GM12878 (cell line): ENCODE measurements at regions not wholly inside any gene's neighbourhood (a gene's known extent, or its start where the extent isn't known, plus 50 kb on each side); places are given as distances from the start of the nearest gene placed in this dataset.

Experiments used
- ATAC-seq: fragments of 200-7000 bp; cut with Tn5 transposase; 3 replicates; pipeline ENCODE4 v1.9.1; 2020; ENCODE audit warnings: mild to moderate bottlenecking, moderate library complexity
- BruUV-seq: library from RNA; stranded (reverse); fragments of 400-500 nt; replicated peaks from 2 replicates; lab custom pipeline; 2021; lab: Mats Ljungman, UMichigan
- CTCF ChIA-PET: fragments of 300-600 bp; sonication (Branson Sonifier 250); formaldehyde crosslinking; extraction: SDS; loops from one replicate; lab custom pipeline; 2021; ENCODE audit warnings: inconsistent platforms; lab: Yijun Ruan, JAX
- POLR2A ChIA-PET: fragments of 350-600 bp; formaldehyde crosslinking; extraction: SDS; loops from one replicate; lab custom pipeline; 2021; ENCODE audit warnings: inconsistent platforms; lab: Charles Lee
- RAD21 ChIA-PET: fragments of 300-600 bp; sonication (Branson Sonifier 250); formaldehyde crosslinking; loops from one replicate; lab custom pipeline; 2023; ENCODE audit warnings: antibody characterized with exemption; ENCODE audit not compliant: unreplicated experiment; lab: Charles Lee
- SMC1A ChIA-PET: fragments of 300-600 bp; sonication (Branson Sonifier 250); formaldehyde crosslinking; loops from one replicate; lab custom pipeline; 2023; ENCODE audit not compliant: unreplicated experiment, uncharacterized antibody; lab: Charles Lee
- DNase-seq: peaks from one replicate; pipeline ENCODE4 v3.0.0-alpha.2; 2011; ENCODE audit warnings: low read depth, low spot score
- FAIRE-seq: peaks from 3 replicates; lab custom pipeline; 2011; peaks lifted over from hg19 to GRCh38; lab: Jason Lieb, UNC
- H2AFZ ChIP-seq: 2 replicates; pipeline ENCODE4 v1.6.0; 2011; ENCODE audit warnings: low read depth, low read length, control low read depth; ENCODE audit not compliant: control insufficient read depth
- H3K27ac ChIP-seq: 2 replicates; pipeline ENCODE4 v1.5.1; 2011; ENCODE audit warnings: control low read depth; ENCODE audit not compliant: control insufficient read depth, insufficient read depth
- H3K27me3 ChIP-seq, 2 experiments: replicated peaks in 1 of 2; 2 replicates each; pipeline versions ENCODE4 v1.6.0 to v1.6.1; 2011; ENCODE audit warnings: low read length in 1 of 2; ENCODE audit not compliant: control insufficient read depth in 2 of 2, insufficient read depth in 2 of 2
- H3K36me3 ChIP-seq, 2 experiments: 2 replicates each; pipeline ENCODE4 v1.5.1; 2011; ENCODE audit warnings: low read length in 1 of 2; ENCODE audit not compliant: control insufficient read depth in 2 of 2, insufficient read depth in 2 of 2
- H3K4me1 ChIP-seq: 2 replicates; pipeline ENCODE4 v1.6.1; 2011; ENCODE audit warnings: mild to moderate bottlenecking, low read length, moderate library complexity, mixed read lengths; ENCODE audit not compliant: control insufficient read depth, insufficient read depth
- H3K4me2 ChIP-seq: 2 replicates; pipeline ENCODE4 v1.6.0; 2011; ENCODE audit warnings: control low read depth; ENCODE audit not compliant: control insufficient read depth, insufficient read depth
- H3K4me3 ChIP-seq: fragments of 200-600 bp; sonication (generic); 2 replicates; pipeline ENCODE4 v1.5.1; 2016
- H3K79me2 ChIP-seq: 2 replicates; pipeline ENCODE4 v1.6.0; 2011; ENCODE audit warnings: low read length; ENCODE audit not compliant: control insufficient read depth, insufficient read depth
- H3K9ac ChIP-seq: 2 replicates; pipeline ENCODE4 v1.8.0; 2011; ENCODE audit warnings: low read length, control low read depth, mixed read lengths; ENCODE audit not compliant: control insufficient read depth, insufficient read depth
- H3K9me3 ChIP-seq: replicated peaks from 3 replicates; pipeline ENCODE4 v1.5.1; 2011; ENCODE audit warnings: mild to moderate bottlenecking, low read length; ENCODE audit not compliant: control insufficient read depth, insufficient read depth
- H4K20me1 ChIP-seq: 2 replicates; pipeline ENCODE4 v1.6.0; 2011; ENCODE audit not compliant: control insufficient read depth, insufficient read depth
- CBX3 ChIP-seq: fragments of 200-600 bp; sonication (generic); IDR thresholded peaks from 2 replicates; pipeline ENCODE4 v1.6.1; 2016; ENCODE audit warnings: low read depth, borderline replicate concordance
- EZH2 ChIP-seq: IDR thresholded peaks from 2 replicates; pipeline ENCODE4 v1.6.1; 2012; ENCODE audit warnings: low read depth, mild to moderate bottlenecking, control low read depth, inconsistent platforms, low read length, borderline replicate concordance; ENCODE audit not compliant: control insufficient read depth
- GABPA ChIP-seq: IDR thresholded peaks from 2 replicates; pipeline ENCODE4 v1.6.1; 2014; ENCODE audit warnings: antibody characterized with exemption, low read depth, mild to moderate bottlenecking, inconsistent platforms
- NRF1 ChIP-seq: conservative IDR thresholded peaks from 2 replicates; pipeline ENCODE4 v1.6.1; 2011; ENCODE audit warnings: mild to moderate bottlenecking, low read depth, low read length, improper control_type of control experiment
- SUPT20H ChIP-seq: IDR thresholded peaks from 2 replicates; pipeline ENCODE4 v1.6.1; 2011; ENCODE audit warnings: low read depth, mild to moderate bottlenecking, low read length, moderate library complexity, borderline replicate concordance; ENCODE audit not compliant: control insufficient read depth
- ZNF274 ChIP-seq: IDR thresholded peaks from one replicate; pipeline ENCODE4 v1.8.0; 2011; ENCODE audit not compliant: insufficient read length, insufficient read depth
- ZNF384 ChIP-seq: IDR thresholded peaks from 2 replicates; pipeline ENCODE4 v1.6.1; 2012; ENCODE audit warnings: low read depth, mild to moderate bottlenecking, low read length, improper control_type of control experiment, borderline replicate concordance
- WGBS: methylation state at CpG from one replicate; pipeline ENCODE4 v1.1.6; 2016; ENCODE audit warnings: low lambda C conversion rate; ENCODE audit not compliant: insufficient replicate concordance, insufficient coverage; ENCODE audit errors: missing lambda C conversion rate; 5-methylcytosine and 5-hydroxymethylcytosine counted together
- in situ Hi-C: fragments of 300-500 bp; cut with MboI; formaldehyde crosslinking; loops from 9 replicates; pipeline ENCODE4 v1.14.3; 2018; ENCODE audit warnings: mixed read lengths
- intact Hi-C: fragments of 100-400 bp; cut with micrococcal nuclease; formaldehyde crosslinking; loops from one replicate; pipeline ENCODE4 v1.14.2; 2022; ENCODE audit not compliant: unreplicated experiment
- TF ChIP-seq, protein P1 (sequence below): fragments of 450-650 bp; IDR thresholded peaks from 2 replicates; pipeline ENCODE4 v1.6.1; 2017; ENCODE audit warnings: borderline replicate concordance
- TF ChIP-seq, protein P2 (sequence below): IDR thresholded peaks from 2 replicates; pipeline ENCODE4 v1.6.1; 2011; ENCODE audit warnings: mild to moderate bottlenecking, low read depth, low read length, moderate library complexity; ENCODE audit not compliant: insufficient replicate concordance
- TF ChIP-seq, protein P3 (sequence below): fragments of 450-650 bp; IDR thresholded peaks from 2 replicates; pipeline ENCODE4 v1.6.1; 2018; ENCODE audit warnings: borderline replicate concordance, mild to moderate bottlenecking; ENCODE audit not compliant: partially characterized antibody
- TF ChIP-seq, protein P4 (sequence below): IDR thresholded peaks from 2 replicates; pipeline ENCODE4 v1.6.1; 2012; ENCODE audit warnings: mild to moderate bottlenecking, low read depth, low read length

DNA sequence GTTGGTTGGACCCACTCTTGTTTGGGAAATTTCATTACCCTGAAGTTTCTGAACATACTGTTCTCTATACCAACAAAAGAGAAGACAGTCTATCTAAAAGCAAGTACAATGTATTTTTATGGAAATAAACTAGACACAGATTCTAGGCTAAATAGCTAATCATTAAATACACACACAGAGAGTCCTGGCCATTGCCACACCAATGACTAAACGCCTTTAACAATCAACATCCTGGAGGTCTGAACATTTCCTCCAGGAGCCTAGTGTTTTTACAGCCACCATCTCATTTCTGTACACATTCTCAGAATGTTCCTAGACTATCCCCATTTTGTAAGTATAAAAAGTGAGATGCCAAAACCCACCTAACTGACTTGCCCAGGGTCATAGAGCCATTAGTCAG, 141.6 kb upstream of the RREB1 start:
- Histone ChIP-seq H3K4me1 (no peaks in the 10 kb centered on the region), H3K4me3 (no peak overlapping the region), H3K9ac (no peak overlapping the region), H3K27ac (no peak overlapping the region), H3K79me2 (no peaks in the 10 kb centered on the region), H4K20me1 (no peaks in the 10 kb centered on the region), H3K4me2 (no peak overlapping the region), H3K9me3 (no peaks in the 10 kb centered on the region), H3K27me3 (no peaks in the 10 kb centered on the region), H2AFZ (no peak overlapping the region), H3K36me3 (no peaks in the 10 kb centered on the region)
- ChIA-PET SMC1A (no interaction called here), POLR2A (no interaction called here), RAD21 (no interaction called here), CTCF (interaction anchor here (0.8 kb wide), 1 partner anchor 886 kb away, joined by 3 read pairs; no protein-coding TSS in a partner anchor)
- TF ChIP-seq, protein P1, sequence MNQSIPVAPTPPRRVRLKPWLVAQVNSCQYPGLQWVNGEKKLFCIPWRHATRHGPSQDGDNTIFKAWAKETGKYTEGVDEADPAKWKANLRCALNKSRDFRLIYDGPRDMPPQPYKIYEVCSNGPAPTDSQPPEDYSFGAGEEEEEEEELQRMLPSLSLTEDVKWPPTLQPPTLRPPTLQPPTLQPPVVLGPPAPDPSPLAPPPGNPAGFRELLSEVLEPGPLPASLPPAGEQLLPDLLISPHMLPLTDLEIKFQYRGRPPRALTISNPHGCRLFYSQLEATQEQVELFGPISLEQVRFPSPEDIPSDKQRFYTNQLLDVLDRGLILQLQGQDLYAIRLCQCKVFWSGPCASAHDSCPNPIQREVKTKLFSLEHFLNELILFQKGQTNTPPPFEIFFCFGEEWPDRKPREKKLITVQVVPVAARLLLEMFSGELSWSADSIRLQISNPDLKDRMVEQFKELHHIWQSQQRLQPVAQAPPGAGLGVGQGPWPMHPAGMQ, result no peak
- TF ChIP-seq, protein P2, sequence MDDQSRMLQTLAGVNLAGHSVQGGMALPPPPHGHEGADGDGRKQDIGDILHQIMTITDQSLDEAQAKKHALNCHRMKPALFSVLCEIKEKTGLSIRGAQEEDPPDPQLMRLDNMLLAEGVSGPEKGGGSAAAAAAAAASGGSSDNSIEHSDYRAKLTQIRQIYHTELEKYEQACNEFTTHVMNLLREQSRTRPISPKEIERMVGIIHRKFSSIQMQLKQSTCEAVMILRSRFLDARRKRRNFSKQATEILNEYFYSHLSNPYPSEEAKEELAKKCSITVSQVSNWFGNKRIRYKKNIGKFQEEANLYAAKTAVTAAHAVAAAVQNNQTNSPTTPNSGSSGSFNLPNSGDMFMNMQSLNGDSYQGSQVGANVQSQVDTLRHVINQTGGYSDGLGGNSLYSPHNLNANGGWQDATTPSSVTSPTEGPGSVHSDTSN, result no peak
- TF ChIP-seq, protein P3, sequence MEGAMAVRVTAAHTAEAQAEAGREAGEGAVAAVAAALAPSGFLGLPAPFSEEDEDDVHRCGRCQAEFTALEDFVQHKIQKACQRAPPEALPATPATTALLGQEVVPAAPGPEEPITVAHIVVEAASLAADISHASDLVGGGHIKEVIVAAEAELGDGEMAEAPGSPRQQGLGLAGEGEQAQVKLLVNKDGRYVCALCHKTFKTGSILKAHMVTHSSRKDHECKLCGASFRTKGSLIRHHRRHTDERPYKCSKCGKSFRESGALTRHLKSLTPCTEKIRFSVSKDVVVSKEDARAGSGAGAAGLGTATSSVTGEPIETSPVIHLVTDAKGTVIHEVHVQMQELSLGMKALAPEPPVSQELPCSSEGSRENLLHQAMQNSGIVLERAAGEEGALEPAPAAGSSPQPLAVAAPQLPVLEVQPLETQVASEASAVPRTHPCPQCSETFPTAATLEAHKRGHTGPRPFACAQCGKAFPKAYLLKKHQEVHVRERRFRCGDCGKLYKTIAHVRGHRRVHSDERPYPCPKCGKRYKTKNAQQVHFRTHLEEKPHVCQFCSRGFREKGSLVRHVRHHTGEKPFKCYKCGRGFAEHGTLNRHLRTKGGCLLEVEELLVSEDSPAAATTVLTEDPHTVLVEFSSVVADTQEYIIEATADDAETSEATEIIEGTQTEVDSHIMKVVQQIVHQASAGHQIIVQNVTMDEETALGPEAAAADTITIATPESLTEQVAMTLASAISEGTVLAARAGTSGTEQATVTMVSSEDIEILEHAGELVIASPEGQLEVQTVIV, result no peak
- TF ChIP-seq, protein P4, sequence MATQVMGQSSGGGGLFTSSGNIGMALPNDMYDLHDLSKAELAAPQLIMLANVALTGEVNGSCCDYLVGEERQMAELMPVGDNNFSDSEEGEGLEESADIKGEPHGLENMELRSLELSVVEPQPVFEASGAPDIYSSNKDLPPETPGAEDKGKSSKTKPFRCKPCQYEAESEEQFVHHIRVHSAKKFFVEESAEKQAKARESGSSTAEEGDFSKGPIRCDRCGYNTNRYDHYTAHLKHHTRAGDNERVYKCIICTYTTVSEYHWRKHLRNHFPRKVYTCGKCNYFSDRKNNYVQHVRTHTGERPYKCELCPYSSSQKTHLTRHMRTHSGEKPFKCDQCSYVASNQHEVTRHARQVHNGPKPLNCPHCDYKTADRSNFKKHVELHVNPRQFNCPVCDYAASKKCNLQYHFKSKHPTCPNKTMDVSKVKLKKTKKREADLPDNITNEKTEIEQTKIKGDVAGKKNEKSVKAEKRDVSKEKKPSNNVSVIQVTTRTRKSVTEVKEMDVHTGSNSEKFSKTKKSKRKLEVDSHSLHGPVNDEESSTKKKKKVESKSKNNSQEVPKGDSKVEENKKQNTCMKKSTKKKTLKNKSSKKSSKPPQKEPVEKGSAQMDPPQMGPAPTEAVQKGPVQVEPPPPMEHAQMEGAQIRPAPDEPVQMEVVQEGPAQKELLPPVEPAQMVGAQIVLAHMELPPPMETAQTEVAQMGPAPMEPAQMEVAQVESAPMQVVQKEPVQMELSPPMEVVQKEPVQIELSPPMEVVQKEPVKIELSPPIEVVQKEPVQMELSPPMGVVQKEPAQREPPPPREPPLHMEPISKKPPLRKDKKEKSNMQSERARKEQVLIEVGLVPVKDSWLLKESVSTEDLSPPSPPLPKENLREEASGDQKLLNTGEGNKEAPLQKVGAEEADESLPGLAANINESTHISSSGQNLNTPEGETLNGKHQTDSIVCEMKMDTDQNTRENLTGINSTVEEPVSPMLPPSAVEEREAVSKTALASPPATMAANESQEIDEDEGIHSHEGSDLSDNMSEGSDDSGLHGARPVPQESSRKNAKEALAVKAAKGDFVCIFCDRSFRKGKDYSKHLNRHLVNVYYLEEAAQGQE, result no peak
- no peak for TF ChIP-seq EZH2
- no peak for TF ChIP-seq ZNF274
- no peak for TF ChIP-seq CBX3
- TF ChIP-seq SUPT20H, result no peak
- no peak for TF ChIP-seq GABPA
- no peak for TF ChIP-seq ZNF384
- no peak for TF ChIP-seq NRF1
- intact Hi-C loops (no loop called here), in situ Hi-C loops (no loop called here)
- ATAC-seq, result no peak
- DNase-seq, result no peak
- WGBS, result 39% methylated on average over 1 of the region's 1 CpG
- no TSS peak for BruUV-seq
- no peak for FAIRE-seq
